GM19467 (cell line): ENCODE measurements at regions not wholly inside any gene's neighbourhood (a gene's known extent, or its start where the extent isn't known, plus 50 kb on each side); places are given as distances from the start of the nearest gene placed in this dataset.
"Not testable (repeated sequence)": the region's sequence is repeated elsewhere in the genome, so short reads cannot be mapped to it uniquely, and the experiment has no call there.

ENCODE experiments used
- ATAC-seq: cut with Tn5 transposase; IDR thresholded peaks from one replicate; pipeline ENCODE4 v1.9.1; 2021; ENCODE audit warnings: mild to moderate bottlenecking, moderate library complexity; ENCODE audit not compliant: unreplicated experiment

DNA sequence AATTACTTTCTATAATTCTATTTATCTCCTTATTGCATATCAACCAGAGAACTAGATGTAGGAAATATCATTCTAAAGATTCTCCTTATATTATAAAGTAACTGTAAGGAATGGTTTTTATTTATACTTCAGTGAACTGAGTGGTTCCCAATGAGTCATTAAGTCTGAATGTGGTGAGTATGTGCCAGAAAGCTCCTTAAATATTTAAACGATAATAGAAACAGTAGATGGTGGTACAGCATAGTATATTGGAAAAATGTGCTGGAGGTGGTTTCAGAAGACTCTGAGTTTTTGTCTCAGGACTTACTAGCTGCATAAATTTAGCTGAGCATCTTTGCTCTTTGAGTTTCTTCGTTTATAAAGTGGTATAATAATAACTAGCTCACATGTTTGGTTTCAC is 653.5 kb downstream of the FAM181B start:
- no peak for ATAC-seq

DNA sequence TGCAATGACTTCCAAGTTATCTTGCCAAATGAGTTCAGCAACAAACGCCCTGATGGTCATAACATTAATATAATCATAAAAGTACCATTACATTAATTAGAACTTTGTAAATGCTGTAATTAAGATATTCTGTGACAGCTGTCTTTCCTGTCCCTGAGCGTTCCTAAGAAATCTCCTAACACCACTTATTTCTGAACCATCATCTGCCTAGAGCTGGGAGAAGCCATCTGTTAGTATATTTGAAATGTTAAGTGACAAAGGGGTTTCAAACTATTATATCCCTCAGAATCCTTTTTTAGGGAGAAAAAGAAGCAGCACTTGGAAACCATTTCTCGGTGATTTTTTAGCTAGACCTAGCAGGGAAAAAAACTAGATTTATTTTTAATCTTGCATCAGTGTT is 657.5 kb downstream of the FAM181B start:
- ATAC-seq, result no peak

GRCh38 chr11:82059505-82059904 is 674.2 kb downstream of the FAM181B start:
- ATAC-seq, result no peak

DNA sequence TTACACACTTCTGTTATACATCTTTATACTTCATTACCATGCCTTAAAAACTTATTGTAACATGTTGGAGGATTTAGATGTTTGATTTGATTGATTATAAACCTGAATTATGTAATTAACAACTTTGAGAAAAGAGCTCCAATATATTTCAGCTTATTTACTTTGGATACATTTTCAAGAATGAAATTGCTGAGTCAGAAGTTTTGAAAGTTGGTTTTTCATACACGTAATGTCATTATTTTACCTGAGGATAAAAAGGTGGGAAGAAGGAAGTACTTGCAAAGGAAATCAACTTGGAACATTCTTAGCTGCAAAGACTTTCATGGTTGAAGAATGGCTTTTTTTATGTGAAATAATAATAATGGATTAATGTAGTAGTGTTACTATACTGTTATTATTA is 677.2 kb downstream of the FAM181B start:
- ATAC-seq, result no peak

DNA sequence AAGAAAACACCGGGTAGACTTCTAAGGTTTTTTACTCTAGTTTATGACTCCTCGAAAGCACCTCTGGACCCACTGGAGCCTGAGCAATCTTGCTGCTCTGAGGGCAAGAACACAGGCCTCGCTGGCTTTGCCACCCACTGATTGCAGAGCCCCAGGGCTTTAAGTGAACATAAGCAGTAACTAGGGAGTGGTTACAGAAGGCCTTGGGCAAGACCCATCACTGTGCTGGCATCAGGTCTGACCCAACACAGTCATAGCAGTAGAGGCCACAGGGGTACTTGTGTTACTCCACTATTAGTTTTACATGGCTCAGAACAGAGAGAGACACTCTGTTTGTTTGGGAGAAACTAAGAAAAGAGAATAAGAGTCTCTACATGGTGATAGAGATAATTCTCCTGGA is 684.5 kb downstream of the FAM181B start:
- no peak for ATAC-seq

GRCh38 chr11:82047200-82047599 is 686.5 kb downstream of the FAM181B start:
- no peak for ATAC-seq

DNA sequence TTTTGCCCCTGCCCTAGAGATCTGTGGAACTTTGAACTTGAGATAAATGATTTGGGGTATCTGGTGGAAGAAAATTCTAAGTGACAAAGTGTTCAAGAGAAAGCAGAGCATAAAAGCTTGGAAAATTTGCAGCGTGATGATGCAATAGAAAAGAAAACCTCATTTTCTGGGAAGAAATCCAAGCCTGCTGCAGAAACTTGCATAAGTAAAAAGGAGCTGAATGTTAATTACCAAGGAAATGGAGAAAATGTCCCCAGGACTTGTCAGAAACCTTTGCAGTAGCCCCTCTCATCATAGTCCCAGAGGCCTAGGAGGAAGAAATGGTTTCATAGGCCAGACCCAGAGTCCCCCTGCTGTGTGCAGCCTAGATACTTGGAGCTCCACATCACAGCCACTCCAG is 686.9 kb downstream of the FAM181B start:
- no peak for ATAC-seq

- no peak for ATAC-seq
Measured at GRCh38 chr11:82045748-82046457, 687.8 kb downstream of the FAM181B start.

DNA sequence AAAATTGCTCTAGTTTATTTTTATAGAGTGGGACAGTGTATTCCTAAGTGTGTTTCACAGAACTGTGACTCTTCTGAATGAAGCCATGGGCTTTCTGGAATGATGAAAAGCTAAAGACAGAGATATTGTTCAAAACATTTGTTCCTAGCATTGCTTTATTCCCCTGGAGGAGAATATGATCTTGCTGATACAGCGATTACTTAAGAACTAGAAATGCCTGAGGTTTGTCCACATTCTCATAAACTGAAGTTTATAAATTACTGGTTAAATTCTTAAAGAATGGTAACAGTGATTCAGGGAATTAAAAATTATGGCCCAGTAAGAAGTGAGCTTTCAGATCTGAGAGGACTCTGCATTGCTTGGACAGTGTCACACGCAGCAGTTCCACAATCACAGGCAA is 690.3 kb downstream of the FAM181B start:
- no peak for ATAC-seq

DNA sequence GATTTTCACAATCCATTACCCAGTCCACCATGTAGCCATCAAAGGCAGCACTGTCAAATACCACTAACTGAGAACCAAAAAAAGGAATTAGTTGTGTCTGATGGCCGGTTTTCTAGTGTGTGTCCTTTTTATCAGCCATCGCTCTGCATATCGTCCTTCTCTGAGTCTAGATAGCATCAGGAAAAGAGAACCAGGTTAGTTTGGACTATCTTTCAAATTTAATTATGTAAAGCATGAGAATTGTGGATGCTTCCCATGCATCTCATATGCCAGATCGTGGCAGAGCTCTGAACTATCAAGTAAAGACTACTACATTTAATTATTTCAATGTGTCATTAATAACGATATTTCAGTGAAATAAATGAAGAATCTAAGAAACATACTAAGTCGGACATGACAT is 691.9 kb downstream of the FAM181B start:
- ATAC-seq, result no peak

DNA sequence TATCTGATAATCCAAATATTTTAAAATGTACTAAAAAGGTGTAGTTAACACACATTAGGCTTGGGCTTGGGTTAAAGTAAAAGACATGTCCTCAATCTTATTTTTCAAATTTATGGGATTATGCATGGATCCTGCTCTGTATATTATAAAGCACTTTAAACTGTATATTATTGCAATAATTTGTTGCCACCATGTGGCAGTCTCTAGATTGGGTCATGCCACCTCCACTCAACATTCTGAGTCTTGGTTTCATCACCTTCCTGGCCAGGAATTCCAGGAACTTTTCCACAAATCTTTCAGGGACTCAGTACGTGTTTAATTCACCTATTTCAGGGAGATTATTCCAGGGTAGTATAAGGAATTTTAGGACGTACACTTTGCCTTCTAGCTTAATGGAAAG is 695.5 kb downstream of the FAM181B start:
- ATAC-seq, result no peak

DNA sequence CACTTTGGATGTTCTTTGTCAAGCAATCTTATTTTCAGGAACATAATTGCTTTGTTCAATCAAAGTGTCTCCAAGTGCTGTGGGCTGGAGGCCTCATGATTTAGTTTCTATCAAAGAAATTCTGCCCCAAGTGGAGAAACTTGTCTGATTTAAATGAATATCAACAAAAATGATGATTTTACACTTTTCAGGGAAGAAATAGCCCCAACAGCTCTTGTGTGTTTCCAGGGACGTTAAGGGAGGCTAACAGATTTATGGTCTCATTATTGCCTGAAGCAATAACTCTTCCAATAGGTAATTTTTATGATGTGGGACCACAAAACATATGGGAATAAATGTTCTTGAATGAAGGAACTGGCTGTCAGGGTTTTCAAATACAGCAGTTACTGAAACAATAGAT is 699.1 kb downstream of the FAM181B start:
- no peak for ATAC-seq

GRCh38 chr11:82027335-82027734 is 706.3 kb downstream of the FAM181B start:
- not testable (repeated sequence) for ATAC-seq

GRCh38 chr11:82024760-82025159 is 708.9 kb downstream of the FAM181B start:
- no peak for ATAC-seq

DNA sequence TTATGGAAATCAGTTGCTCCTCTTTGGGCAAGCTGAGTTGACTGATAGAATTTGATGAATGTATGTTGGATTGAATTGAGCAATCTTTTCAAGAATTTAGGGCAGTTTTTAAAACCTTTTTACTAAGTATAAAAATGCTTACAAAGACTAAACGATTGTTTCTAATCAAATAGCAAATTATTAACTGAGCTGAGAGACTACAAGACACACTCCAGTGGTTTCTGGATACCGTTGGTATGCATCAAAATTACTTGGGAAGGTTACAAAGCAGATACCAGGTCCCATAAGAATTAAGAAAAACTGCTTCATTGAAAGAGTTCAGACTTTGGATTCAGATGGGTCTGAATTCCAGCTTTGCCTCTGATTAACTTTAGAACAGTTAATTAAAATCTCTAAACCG is 721.4 kb downstream of the FAM181B start:
- ATAC-seq, result no peak

- no peak for ATAC-seq
Measured at GRCh38 chr11:82009133-82009532, 724.5 kb downstream of the FAM181B start.

- ATAC-seq, result no peak
Measured at GRCh38 chr11:82007521-82007920, 726.1 kb downstream of the FAM181B start.

- ATAC-seq, result no peak
Measured at GRCh38 chr11:82004537-82005213, 729.0 kb downstream of the FAM181B start.

DNA sequence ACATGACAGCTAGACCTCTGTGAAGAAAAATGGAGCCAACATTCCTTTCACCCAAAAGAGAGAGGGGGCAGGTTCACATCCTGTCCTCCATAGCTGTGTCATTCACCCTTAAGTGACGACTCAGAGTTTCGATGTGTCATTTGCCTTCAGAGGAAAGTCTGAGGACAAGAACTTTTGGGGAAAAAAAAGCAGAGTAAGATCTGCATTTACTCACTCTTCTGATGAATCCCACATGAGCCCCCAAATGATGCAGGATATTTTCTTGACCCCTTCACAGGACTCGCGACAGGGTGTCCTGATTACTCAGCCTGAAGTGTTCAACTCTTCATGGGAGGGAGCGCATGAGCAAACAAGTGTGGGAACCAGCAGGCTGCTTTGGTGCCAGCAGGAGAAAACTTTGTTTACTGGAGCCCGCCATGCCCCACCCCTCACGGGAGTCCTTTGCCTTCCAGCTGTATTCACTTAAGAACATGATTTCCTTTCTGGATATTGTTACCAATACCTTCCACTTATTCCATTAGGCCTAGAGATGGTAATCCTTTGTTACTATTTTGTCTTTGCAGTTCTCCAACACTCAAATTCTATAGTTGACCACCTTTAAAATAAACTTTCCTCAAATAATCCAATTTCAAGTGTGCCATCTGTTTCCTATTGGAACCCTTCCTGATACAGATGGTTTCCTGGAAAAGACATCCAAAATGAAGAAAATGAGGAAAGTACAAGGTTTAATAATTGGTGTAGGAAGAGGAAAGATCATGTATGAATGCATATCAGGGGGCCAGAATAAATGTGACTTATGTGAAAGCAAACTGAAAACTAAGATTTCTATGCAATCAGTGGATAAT is 729.8 kb downstream of the FAM181B start:
- ATAC-seq, result no peak

DNA sequence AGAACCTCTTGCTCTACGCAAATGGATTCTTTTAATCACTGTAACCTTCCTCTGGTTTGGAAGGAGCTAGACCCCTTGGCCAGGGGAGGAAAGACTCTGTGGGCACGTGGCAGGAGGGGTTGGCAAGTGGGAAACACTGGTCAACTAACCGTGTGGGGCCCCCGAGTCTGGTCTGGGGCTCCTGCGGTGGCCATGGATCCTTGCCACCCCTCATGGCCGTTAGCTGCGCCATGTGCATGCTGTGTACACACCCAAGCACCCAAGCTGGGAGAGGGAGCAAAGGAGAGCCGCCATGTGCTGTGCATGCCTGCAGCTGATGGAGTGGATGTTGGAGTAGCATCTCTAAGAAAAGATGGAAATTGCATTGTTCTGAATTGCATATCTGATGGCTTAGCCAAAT is 730.6 kb downstream of the FAM181B start:
- ATAC-seq, result no peak

DNA sequence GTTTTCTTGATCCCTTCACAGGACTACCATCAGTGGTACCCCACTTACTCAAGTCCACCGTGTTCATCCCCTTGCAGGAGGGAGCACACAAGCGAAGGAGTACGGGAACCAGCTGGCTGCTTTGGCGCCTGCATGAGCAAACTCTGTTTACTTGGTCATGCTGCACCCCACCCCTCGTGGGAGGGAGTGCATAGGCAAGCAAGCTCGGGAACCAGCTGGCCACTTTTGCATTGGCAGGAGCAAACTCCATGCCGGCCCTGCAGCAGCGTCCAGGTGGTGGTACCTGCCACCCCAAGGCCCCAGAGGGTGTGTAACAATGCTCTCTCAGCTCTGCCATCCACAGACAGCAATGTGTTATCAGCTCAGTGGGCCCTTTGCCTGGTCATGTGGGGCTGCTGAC is 737.8 kb downstream of the FAM181B start:
- no peak for ATAC-seq

DNA sequence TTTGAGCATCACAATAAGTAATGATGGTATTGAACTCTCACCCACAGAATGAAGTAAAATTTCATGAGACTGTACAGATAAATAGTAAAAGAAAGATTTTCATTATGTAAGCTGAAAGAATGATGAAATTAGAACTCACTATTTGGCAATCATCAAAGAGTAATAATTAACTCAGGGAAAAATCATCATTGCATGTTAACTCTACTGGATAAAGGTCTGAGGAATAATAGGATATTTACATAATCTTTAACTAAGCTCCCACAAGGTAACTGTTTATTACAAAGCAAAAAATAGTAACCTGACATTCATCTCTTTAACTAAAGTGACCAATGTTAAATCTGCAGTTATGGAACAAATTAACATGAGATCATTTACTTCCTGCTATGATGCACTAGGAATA is 739.9 kb downstream of the FAM181B start:
- no peak for ATAC-seq
